Rectal smooth muscle tissue (tissue), 1 donor: ENCODE measurements at regions not wholly inside any gene's neighbourhood (a gene's known extent, or its start where the extent isn't known, plus 50 kb on each side); places are given as distances from the start of the nearest gene placed in this dataset.
"Not testable (repeated sequence)": the region's sequence is repeated elsewhere in the genome, so short reads cannot be mapped to it uniquely, and the experiment has no call there.

Experiments
- H3K27ac ChIP-seq: one replicate; pipeline ENCODE4 v1.7.0; 2013; ENCODE audit warnings: low read depth, low read length, inconsistent platforms
- H3K27me3 ChIP-seq: one replicate; pipeline ENCODE4 v1.7.0; 2013; ENCODE audit warnings: low read length; ENCODE audit not compliant: control insufficient read depth, insufficient read depth
- H3K36me3 ChIP-seq: one replicate; pipeline ENCODE4 v1.7.0; 2013; ENCODE audit warnings: low read length; ENCODE audit not compliant: control insufficient read depth, insufficient read depth
- H3K4me1 ChIP-seq: one replicate; pipeline ENCODE4 v1.7.0; 2013; ENCODE audit warnings: low read length; ENCODE audit not compliant: control insufficient read depth, insufficient read depth
- H3K4me3 ChIP-seq: one replicate; pipeline ENCODE4 v1.7.0; 2013; ENCODE audit warnings: low read length
- H3K9ac ChIP-seq: one replicate; pipeline ENCODE4 v1.7.0; 2013; ENCODE audit warnings: low read length

- H3K9ac ChIP-seq, H3K27me3 ChIP-seq, H3K4me1 ChIP-seq, H3K36me3 ChIP-seq, H3K27ac ChIP-seq, H3K4me3 ChIP-seq: not testable (repeated sequence)
These were observed 289.4 kb downstream of the CNTNAP3B start for GRCh38 chr9:41839786-41840185.

GRCh38 chr9:41838953-41839352 lies 290.3 kb downstream of the CNTNAP3B start:
- H3K4me3 ChIP-seq, H3K27ac ChIP-seq, H3K4me1 ChIP-seq, H3K36me3 ChIP-seq, H3K27me3 ChIP-seq, H3K9ac ChIP-seq: not testable (repeated sequence)

DNA sequence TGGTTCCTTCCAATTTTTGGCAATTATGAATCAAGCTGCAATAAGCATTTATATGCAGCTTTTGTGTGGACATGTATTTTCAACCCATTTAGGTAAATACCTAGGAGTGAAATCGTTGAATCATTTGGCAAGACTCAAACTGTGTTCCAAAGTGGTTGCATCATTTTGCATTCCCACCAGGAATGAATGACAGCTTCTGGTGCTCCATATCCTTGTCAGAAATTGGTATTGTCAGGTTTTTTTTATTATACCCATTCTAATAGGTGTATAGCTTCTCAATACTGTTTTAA lies 290.7 kb downstream of the CNTNAP3B start:
- H3K4me3 ChIP-seq, result not testable (repeated sequence)

DNA sequence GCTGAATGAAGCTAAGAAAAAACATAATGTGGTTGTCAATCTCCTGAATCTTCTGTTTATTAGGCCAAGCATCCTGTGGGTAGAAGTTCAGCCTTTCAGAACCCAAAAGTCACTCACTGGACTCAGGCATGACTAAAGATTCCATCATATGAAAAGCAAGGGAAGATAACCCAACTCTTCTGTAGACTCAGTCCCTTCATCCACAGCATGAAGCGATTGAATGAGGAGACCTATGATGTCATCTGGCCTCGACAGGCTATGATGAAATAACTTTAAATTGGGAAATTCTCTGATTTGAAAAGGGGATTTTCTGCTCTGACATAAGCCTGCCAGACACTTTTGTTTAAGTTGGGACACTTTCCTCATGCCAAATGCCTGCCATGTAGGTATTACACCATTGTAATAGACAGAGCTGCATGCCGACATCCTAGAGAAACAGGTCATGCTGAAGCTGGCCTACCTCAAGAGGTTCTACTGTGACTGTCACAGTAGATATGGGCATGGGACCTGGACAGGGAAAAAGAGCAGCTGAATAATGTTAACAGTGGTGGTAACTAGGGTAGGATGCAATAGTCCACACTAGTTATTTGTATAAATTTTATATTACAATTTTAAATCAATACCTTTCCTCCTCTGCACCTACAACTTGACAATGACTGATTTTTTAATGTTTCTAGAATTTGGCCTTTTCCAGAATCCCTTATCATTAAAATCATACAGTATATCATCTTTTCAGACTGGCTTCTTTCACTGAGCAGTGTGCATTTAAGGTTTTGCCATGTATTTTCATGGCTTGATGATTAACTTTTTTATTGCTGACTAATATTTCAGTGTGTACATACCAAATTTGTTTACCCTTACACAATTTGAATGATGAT lies 291.3 kb downstream of the CNTNAP3B start:
- not testable (repeated sequence) for H3K27me3 ChIP-seq, H3K36me3 ChIP-seq, H3K27ac ChIP-seq, H3K4me1 ChIP-seq, H3K9ac ChIP-seq, H3K4me3 ChIP-seq

More for the DNA sequence above, 290.7 kb downstream of the CNTNAP3B start:
- H3K9ac ChIP-seq, H3K27ac ChIP-seq, H3K36me3 ChIP-seq, H3K4me1 ChIP-seq, H3K27me3 ChIP-seq: not testable (repeated sequence)

- not testable (repeated sequence) for H3K27me3 ChIP-seq, H3K36me3 ChIP-seq, H3K4me3 ChIP-seq, H3K9ac ChIP-seq, H3K4me1 ChIP-seq, H3K27ac ChIP-seq
These were observed 296.1 kb downstream of the CNTNAP3B start for GRCh38 chr9:41833108-41833507.

DNA sequence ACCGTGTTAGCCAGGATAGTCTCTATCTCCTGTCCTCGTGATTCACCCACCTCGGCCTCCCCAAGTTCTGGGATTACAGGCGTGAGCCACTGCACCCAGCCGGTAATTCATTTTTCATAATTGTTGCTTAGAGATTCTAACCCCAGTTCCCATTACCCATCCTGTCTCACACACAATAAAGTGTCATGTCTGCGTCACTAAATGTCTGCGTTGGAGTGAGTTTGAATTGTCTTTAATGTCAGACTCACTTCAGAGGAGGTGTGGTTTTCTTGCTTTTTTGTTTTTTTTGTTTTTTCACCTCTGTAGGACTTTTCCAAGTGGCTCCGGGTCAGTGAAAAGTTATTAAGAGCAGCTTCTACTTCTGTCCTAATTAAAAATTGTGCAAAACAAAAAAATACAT lies 304.5 kb downstream of the CNTNAP3B start:
- H3K36me3 ChIP-seq, H3K27ac ChIP-seq, H3K27me3 ChIP-seq, H3K4me3 ChIP-seq, H3K4me1 ChIP-seq, H3K9ac ChIP-seq: not testable (repeated sequence)

- H3K4me3 ChIP-seq, H3K4me1 ChIP-seq, H3K9ac ChIP-seq, H3K27me3 ChIP-seq, H3K36me3 ChIP-seq, H3K27ac ChIP-seq: not testable (repeated sequence)
These were observed 326.5 kb downstream of the CNTNAP3B start for GRCh38 chr9:41802706-41803105.

DNA sequence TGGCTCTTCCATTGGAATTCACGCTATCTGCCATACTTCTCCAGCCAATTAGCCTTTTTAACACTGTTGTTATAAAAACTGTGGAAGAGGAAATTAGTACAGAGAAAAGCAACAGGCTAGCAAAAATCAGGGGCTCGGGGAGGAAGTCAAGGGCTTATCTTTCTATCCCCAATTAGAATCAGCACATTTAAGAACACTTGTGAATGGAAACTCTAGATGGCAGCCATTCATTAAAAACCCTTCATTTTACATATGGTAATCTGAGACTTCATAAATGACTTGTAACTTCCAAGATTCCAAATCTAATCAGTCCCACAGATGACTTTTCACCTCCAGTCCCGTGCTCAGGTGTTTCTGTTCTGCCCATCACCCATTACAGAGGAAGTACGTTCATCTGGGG lies 330.5 kb downstream of the CNTNAP3B start:
- H3K36me3 ChIP-seq, H3K9ac ChIP-seq, H3K27me3 ChIP-seq, H3K27ac ChIP-seq, H3K4me3 ChIP-seq, H3K4me1 ChIP-seq: not testable (repeated sequence)

GRCh38 chr9:41790719-41791363 lies 338.4 kb downstream of the CNTNAP3B start:
- not testable (repeated sequence) for H3K9ac ChIP-seq, H3K27ac ChIP-seq, H3K4me1 ChIP-seq, H3K27me3 ChIP-seq, H3K4me3 ChIP-seq, H3K36me3 ChIP-seq

GRCh38 chr9:41790007-41790406 lies 339.2 kb downstream of the CNTNAP3B start:
- H3K36me3 ChIP-seq, H3K4me3 ChIP-seq, H3K27ac ChIP-seq, H3K4me1 ChIP-seq, H3K9ac ChIP-seq, H3K27me3 ChIP-seq: not testable (repeated sequence)

DNA sequence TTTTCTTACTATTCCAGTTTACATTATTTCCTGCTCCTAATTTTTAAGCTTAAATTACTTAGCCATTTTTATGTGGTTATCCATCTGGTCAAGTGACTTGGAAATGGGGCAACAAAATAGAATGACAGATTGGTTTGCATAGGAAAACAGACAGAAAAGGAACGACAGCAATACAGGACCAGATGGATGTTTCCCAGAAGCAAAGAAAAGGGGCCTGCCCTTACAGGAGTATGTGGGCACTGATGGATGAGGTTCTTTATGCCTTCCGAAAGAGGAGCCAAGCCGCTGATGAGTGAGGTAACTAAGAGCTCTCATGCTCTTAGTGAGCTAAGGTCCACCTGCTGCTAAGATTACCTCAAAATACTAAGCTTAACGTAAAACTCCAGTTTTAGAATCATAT lies 339.8 kb downstream of the CNTNAP3B start:
- H3K27me3 ChIP-seq, result not testable (repeated sequence)

DNA sequence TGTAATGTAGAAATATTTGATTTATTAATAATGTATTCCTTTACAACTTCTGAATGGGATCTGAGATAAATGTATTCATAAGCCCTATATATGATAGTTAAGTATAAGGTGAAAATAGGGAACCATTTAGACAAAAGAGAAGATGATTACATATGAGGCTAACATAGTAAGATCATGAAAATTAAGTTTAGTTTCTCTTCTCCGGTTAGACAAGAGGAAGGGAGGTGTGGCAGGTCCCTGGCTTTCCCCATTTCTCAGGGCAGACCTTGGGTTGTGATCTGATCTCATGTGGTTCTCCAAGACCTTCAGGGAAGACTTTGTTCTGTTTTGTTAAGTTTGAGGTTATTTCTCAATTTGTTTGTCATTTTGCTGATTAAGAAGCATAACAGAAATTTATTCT lies 341.3 kb downstream of the CNTNAP3B start:
- H3K4me1 ChIP-seq, H3K27ac ChIP-seq, H3K4me3 ChIP-seq, H3K36me3 ChIP-seq, H3K27me3 ChIP-seq, H3K9ac ChIP-seq: not testable (repeated sequence)

More for the DNA sequence above, 339.8 kb downstream of the CNTNAP3B start:
- not testable (repeated sequence) for H3K9ac ChIP-seq, H3K36me3 ChIP-seq, H3K4me1 ChIP-seq, H3K4me3 ChIP-seq, H3K27ac ChIP-seq

GRCh38 chr9:41787270-41787669 lies 342.0 kb downstream of the CNTNAP3B start:
- H3K36me3 ChIP-seq, H3K4me1 ChIP-seq, H3K9ac ChIP-seq, H3K27me3 ChIP-seq, H3K4me3 ChIP-seq, H3K27ac ChIP-seq: not testable (repeated sequence)
